GM10266 (cell line): ENCODE measurements at regions not wholly inside any gene's neighbourhood (a gene's known extent, or its start where the extent isn't known, plus 50 kb on each side); places are given as distances from the start of the nearest gene placed in this dataset.

Experiments used
- DNase-seq: peaks from one replicate; pipeline ENCODE4 v3.0.0; 2012; ENCODE audit errors: extremely low spot score
- TF ChIP-seq, protein P1 (sequence below): IDR thresholded peaks from 2 replicates; pipeline ENCODE4 v1.5.1; 2012; ENCODE audit warnings: mild to moderate bottlenecking, low read depth; ENCODE audit not compliant: control insufficient read depth, insufficient read depth; ENCODE audit errors: missing control alignments

DNA sequence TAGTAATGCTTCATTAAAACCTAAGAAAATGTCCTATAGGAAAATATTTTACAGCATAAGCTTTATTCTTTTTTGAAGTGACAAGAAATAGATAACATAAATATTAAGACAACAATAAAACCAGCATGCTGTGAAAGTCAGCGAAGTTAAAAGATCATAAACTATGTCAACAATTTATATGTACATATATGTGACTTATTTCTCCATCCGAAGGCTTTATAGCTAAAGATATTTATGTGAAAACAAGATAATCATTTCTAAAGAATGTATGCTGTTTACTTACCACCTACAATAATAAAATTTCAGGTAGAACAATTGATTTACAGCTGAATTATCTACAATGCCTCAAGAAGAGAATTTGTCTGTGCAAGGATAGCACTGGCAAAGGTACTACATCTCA lies 283.4 kb downstream of the CRPPA start:
- no peak for DNase-seq
- TF ChIP-seq, protein P1, sequence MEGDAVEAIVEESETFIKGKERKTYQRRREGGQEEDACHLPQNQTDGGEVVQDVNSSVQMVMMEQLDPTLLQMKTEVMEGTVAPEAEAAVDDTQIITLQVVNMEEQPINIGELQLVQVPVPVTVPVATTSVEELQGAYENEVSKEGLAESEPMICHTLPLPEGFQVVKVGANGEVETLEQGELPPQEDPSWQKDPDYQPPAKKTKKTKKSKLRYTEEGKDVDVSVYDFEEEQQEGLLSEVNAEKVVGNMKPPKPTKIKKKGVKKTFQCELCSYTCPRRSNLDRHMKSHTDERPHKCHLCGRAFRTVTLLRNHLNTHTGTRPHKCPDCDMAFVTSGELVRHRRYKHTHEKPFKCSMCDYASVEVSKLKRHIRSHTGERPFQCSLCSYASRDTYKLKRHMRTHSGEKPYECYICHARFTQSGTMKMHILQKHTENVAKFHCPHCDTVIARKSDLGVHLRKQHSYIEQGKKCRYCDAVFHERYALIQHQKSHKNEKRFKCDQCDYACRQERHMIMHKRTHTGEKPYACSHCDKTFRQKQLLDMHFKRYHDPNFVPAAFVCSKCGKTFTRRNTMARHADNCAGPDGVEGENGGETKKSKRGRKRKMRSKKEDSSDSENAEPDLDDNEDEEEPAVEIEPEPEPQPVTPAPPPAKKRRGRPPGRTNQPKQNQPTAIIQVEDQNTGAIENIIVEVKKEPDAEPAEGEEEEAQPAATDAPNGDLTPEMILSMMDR: no peak

DNA sequence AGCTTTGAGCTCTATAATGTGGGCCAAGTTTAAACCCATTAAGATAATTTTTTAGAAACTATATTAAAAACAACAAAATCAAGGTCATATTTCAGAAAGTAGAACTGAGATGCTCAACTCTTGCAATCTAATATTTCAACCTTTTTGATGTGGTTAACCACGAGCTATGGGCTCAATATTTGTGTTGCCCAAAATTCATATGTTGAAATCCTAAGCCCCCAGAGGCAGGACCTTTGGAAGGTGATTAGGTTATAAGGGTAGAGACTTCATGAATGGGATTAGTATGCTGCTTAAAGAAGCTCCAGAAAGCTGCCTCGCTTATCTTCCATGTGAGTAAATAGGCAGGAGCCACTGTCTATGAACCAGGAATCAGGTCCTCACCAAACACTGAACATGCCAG lies 284.4 kb downstream of the CRPPA start:
- TF ChIP-seq, protein P1: no peak
- DNase-seq: no peak

DNA sequence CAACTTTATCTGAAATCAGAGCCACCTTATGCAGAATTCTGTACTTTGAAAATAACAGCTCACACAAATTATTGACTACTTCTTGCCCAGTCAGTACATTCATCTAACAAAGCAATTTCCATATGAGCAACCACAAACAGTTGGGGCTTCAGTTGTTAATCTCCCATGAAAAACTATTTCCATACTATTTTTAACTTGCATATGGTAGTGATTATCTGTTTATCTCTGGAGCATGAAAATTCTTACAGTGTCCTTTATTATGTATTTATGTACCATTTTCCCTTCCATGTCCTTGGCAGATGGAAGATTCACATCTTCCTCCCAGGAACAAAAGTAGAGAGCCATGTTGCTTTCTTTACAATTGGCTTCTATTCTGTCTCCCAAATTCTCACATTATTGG lies 285.7 kb downstream of the CRPPA start:
- no peak for DNase-seq
- TF ChIP-seq, protein P1: no peak

DNA sequence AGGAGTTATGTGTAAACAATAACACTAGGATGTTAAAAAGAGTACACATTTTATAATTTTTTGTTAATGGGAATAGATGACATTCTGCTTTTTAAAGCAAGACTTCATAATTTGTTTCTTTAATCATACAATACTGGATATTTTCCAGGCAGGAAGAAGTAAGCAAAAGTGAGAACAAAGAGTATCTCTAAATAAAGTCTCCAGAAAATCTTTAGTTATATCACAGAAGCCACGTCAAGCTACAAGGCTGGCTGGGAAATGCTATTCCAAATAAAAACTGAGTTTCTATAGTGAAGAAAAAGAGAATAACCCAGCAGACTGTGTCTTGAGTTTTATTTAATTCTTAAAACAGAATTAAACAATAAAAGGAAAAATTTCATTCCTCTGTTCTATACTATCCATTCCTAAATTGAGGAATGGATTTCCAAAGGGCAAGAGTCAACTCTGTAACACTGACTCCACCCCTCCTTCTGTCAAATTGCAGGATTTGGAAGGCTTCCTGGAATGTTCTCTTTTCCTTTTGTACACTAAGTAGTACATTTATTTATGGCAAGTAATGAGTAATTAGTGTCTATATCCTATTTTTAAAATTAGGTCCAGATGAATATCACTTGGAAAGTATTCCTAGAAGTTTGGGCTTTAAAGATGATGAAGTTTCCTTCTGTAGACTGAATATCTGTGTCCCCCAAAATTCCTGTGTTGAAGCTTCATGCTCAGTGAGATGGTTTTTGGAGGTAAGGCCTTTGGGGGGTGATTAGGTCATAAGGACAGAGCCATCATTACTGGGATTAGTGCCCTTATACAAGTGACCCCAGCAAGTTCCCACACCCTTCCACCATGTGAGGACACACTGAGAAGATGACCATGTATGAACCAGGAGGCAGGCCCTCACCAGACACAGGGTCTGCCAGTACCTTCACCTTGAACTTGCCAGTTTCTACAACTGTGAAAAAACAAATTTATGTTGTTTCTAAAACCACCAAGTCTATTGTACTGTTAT lies 290.9 kb downstream of the CRPPA start:
- DNase-seq: no peak
- TF ChIP-seq, protein P1: no peak

DNA sequence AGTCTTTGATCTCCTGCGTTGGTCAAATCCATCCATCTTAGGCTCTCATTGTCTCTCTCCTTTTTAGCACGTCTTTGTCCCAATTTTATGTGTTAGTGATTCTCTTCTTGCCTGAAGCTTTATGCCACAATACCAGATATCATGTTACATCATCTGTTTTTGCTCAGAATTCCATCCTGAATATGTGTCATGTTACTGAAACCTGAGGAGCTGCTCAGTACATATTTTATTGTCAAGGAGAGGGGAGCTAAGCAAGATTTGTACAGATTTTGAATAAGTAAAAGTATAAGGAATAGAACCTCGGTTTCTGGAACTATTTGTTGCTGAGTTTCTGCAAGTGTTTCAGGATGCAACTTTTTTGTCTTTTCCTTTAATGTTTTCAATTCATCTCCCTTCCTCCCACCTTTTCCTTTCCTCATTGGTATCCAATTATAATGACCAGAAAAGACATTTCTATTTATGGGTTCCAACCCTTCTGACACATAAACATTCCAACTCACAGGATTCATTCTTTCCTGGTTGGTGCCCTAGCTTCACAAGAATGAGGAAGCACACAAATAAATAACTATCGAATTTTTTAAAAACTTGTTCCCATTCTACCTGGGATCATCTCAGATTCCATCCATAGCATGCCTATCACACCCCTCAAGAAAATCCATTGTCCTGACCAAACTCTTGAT lies 291.8 kb downstream of the CRPPA start:
- TF ChIP-seq, protein P1: no peak
- no peak for DNase-seq

DNA sequence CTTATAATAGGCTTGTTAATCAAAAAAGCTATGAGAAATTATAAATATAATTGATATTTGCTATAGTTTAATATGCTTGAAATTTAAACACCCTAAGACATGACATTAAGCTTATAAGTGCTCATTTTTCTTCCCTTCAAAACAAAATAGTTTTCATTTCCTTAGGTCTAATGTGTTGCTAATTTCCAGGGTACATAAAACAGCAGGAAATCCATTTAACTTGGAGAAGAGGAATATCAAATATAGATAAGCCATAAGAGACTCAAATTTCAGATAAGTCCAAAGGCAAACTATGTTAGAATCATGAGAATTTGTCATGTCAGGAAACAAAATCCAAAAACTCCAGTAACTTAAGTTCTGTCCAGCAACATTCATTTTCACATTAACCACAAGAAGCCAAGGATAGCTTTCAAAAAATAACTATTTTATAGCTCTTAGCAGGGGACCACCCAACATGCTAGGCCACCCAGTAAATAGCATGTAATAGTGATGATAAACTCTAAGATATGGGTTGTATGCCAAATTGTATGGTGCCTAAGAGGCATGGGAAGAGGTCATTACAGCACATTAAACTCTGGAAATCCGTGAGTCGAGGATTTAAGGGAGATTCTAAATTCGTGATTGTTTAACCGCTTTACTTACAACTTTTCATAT lies 298.1 kb downstream of the CRPPA start:
- TF ChIP-seq, protein P1: no peak
- DNase-seq: no peak
